SK-N-SH treated with all-trans-retinoic acid at 6 μM for 48 hours (cell line): ENCODE measurements at regions not wholly inside any gene's neighbourhood (a gene's known extent, or its start where the extent isn't known, plus 50 kb on each side); places are given as distances from the start of the nearest gene placed in this dataset.

ENCODE experiments used
- ATAC-seq: fragments of 200-7000 bp; cut with Tn5 transposase; 3 replicates; pipeline ENCODE4 v1.9.1; 2020; ENCODE audit warnings: mild to moderate bottlenecking, moderate library complexity
- ARNTL ChIP-seq: fragments of 450-650 bp; formaldehyde crosslinking; IDR thresholded peaks from 2 replicates; pipeline ENCODE4 v1.5.0; 2020; ENCODE audit warnings: low read depth, mild to moderate bottlenecking, moderate library complexity, borderline replicate concordance
- BACH2 ChIP-seq: fragments of 250-450 bp; sonication (Bioruptor Pico); IDR thresholded peaks from 2 replicates; pipeline ENCODE4 v1.9.0; 2021; ENCODE audit warnings: mild to moderate bottlenecking, borderline replicate concordance
- CSDC2 ChIP-seq: fragments of 250-450 bp; sonication (Bioruptor Pico); IDR thresholded peaks from 2 replicates; pipeline ENCODE4 v1.5.0; 2020; ENCODE audit warnings: mild to moderate bottlenecking, moderate library complexity
- GLIS3 ChIP-seq: fragments of 250-450 bp; sonication (Bioruptor Pico); IDR thresholded peaks from 2 replicates; pipeline ENCODE4 v1.5.0; 2020; ENCODE audit warnings: mild to moderate bottlenecking, moderate library complexity
- ISL1 ChIP-seq: fragments of 250-450 bp; sonication (Bioruptor Pico); IDR thresholded peaks from 2 replicates; pipeline ENCODE4 v2.1.2; 2022; ENCODE audit warnings: mild to moderate bottlenecking, moderate library complexity
- OSR1 ChIP-seq: fragments of 250-450 bp; sonication (Bioruptor Pico); IDR thresholded peaks from 2 replicates; pipeline ENCODE4 v1.8.0; 2022; ENCODE audit warnings: moderate library complexity, mild to moderate bottlenecking, inconsistent platforms
- PPARA ChIP-seq: fragments of 250-450 bp; sonication (Bioruptor Pico); IDR thresholded peaks from 2 replicates; pipeline ENCODE4 v1.5.0; 2020; ENCODE audit warnings: mild to moderate bottlenecking, borderline replicate concordance
- SNAI2 ChIP-seq: fragments of 250-450 bp; sonication (Bioruptor Pico); IDR thresholded peaks from 2 replicates; pipeline ENCODE4 v1.5.0; 2020; ENCODE audit warnings: mild to moderate bottlenecking, moderate library complexity
- TOX ChIP-seq: fragments of 250-450 bp; sonication (Bioruptor Pico); IDR thresholded peaks from 2 replicates; pipeline ENCODE4 v1.8.0; 2021; ENCODE audit warnings: mild to moderate bottlenecking, moderate library complexity, borderline replicate concordance
- ZC3H10 ChIP-seq: fragments of 250-450 bp; sonication (Bioruptor Pico); IDR thresholded peaks from 2 replicates; pipeline ENCODE4 v1.5.1; 2021; ENCODE audit warnings: mild to moderate bottlenecking, moderate library complexity
- ZFP3 ChIP-seq: fragments of 250-450 bp; sonication (Bioruptor Pico); IDR thresholded peaks from 2 replicates; pipeline ENCODE4 v1.5.0; 2020; ENCODE audit warnings: mild to moderate bottlenecking, moderate library complexity
- ZFP30 ChIP-seq: fragments of 450-650 bp; formaldehyde crosslinking; IDR thresholded peaks from 2 replicates; pipeline ENCODE4 v1.5.0; 2022; ENCODE audit warnings: mild to moderate bottlenecking, moderate library complexity
- ZNF70 ChIP-seq: fragments of 450-650 bp; formaldehyde crosslinking; IDR thresholded peaks from 2 replicates; pipeline ENCODE4 v1.5.0; 2020; ENCODE audit warnings: mild to moderate bottlenecking, moderate library complexity
- TF ChIP-seq, protein P1 (sequence below): fragments of 250-450 bp; sonication (Bioruptor Pico); IDR thresholded peaks from 2 replicates; pipeline ENCODE4 v1.5.1; 2021; ENCODE audit warnings: mild to moderate bottlenecking, moderate library complexity
- TF ChIP-seq, protein P2 (sequence below): fragments of 250-450 bp; sonication (Bioruptor Pico); IDR thresholded peaks from 2 replicates; pipeline ENCODE4 v1.5.0; 2020; ENCODE audit warnings: mild to moderate bottlenecking, moderate library complexity
- TF ChIP-seq, protein P3 (sequence below): fragments of 250-450 bp; sonication (Bioruptor Pico); IDR thresholded peaks from 2 replicates; pipeline ENCODE4 v1.8.0; 2021; ENCODE audit warnings: low read depth, mild to moderate bottlenecking, moderate library complexity, borderline replicate concordance

DNA sequence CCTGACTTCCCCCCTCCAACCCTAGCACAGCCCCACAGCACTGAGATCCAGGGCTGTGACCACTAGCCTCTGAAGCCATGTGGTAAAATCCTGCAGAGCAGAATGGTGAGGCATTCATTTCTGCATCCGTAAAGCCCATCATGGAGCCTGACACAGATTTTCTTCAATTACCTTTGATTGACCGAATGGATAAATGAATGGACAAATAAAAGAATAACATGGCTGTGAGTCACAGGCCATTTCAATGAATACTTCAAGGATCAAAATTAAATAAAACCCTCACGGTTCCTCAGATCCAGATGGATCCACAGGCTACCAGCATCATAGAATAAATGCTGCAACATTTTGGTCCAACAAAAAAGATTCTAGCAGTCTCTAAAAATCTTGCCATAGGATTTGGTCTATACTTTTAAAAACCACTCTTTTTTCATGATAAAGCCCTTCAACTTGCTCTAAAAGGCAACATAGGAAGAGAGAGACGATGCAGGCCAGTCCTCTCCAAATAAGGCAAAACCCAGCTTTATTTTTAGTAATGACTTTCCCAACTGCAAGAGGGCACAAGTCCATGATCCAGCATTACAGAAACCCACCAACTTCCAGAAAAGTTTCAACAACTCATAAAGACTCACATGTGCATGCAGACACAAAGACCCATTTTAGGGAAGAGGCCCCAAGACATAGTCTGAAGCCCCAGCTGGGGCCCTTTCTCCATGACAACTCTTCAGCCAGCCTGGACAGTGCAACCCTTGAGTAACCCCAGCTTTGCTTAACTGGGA lies 52.4 kb upstream of the MRPS22 start (continued):
- TF ChIP-seq, protein P1, sequence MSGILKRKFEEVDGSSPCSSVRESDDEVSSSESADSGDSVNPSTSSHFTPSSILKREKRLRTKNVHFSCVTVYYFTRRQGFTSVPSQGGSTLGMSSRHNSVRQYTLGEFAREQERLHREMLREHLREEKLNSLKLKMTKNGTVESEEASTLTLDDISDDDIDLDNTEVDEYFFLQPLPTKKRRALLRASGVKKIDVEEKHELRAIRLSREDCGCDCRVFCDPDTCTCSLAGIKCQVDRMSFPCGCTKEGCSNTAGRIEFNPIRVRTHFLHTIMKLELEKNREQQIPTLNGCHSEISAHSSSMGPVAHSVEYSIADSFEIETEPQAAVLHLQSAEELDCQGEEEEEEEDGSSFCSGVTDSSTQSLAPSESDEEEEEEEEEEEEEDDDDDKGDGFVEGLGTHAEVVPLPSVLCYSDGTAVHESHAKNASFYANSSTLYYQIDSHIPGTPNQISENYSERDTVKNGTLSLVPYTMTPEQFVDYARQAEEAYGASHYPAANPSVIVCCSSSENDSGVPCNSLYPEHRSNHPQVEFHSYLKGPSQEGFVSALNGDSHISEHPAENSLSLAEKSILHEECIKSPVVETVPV (CRISPR knock-in tag), result no peak
- TF ChIP-seq ISL1 (CRISPR knock-in tag) (no peak), ARNTL (no peak), SNAI2 (CRISPR knock-in tag) (no peak), ZC3H10 (CRISPR knock-in tag) (no peak), CSDC2 (CRISPR knock-in tag) (no peak)
- TF ChIP-seq, protein P2, sequence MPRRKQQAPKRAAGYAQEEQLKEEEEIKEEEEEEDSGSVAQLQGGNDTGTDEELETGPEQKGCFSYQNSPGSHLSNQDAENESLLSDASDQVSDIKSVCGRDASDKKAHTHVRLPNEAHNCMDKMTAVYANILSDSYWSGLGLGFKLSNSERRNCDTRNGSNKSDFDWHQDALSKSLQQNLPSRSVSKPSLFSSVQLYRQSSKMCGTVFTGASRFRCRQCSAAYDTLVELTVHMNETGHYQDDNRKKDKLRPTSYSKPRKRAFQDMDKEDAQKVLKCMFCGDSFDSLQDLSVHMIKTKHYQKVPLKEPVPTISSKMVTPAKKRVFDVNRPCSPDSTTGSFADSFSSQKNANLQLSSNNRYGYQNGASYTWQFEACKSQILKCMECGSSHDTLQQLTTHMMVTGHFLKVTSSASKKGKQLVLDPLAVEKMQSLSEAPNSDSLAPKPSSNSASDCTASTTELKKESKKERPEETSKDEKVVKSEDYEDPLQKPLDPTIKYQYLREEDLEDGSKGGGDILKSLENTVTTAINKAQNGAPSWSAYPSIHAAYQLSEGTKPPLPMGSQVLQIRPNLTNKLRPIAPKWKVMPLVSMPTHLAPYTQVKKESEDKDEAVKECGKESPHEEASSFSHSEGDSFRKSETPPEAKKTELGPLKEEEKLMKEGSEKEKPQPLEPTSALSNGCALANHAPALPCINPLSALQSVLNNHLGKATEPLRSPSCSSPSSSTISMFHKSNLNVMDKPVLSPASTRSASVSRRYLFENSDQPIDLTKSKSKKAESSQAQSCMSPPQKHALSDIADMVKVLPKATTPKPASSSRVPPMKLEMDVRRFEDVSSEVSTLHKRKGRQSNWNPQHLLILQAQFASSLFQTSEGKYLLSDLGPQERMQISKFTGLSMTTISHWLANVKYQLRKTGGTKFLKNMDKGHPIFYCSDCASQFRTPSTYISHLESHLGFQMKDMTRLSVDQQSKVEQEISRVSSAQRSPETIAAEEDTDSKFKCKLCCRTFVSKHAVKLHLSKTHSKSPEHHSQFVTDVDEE (CRISPR knock-in tag), result no peak

DNA sequence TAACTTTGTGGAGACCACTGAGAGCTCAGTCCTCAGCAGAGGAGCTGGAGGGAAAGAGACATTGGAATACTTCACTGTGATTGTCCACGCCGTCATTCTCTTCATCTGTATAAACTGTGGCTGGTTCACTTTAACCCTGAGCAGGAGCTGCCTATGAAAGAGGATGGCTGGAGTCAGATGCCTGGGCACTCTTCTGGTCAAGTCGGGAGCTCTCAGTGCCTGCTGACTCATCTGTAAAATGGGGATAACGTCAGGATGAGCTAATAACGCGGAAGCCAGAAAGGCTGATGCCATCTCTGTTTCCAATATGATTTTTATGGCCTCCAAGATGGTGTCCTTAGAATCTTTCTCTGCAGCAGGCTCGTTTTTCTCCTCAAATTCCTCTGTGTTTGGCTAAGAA lies 51.6 kb upstream of the MRPS22 start:
- no peak for TF ChIP-seq ZFP30 (CRISPR knock-in tag)
- no peak for TF ChIP-seq ZNF70 (CRISPR knock-in tag)
- TF ChIP-seq PPARA (CRISPR knock-in tag), result no peak
- no peak for TF ChIP-seq GLIS3 (CRISPR knock-in tag)
- TF ChIP-seq, protein P3, sequence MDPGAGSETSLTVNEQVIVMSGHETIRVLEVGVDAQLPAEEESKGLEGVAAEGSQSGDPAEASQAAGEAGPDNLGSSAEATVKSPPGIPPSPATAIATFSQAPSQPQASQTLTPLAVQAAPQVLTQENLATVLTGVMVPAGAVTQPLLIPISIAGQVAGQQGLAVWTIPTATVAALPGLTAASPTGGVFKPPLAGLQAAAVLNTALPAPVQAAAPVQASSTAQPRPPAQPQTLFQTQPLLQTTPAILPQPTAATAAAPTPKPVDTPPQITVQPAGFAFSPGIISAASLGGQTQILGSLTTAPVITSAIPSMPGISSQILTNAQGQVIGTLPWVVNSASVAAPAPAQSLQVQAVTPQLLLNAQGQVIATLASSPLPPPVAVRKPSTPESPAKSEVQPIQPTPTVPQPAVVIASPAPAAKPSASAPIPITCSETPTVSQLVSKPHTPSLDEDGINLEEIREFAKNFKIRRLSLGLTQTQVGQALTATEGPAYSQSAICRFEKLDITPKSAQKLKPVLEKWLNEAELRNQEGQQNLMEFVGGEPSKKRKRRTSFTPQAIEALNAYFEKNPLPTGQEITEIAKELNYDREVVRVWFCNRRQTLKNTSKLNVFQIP (CRISPR knock-in tag), result no peak
- ATAC-seq, result no peak

DNA sequence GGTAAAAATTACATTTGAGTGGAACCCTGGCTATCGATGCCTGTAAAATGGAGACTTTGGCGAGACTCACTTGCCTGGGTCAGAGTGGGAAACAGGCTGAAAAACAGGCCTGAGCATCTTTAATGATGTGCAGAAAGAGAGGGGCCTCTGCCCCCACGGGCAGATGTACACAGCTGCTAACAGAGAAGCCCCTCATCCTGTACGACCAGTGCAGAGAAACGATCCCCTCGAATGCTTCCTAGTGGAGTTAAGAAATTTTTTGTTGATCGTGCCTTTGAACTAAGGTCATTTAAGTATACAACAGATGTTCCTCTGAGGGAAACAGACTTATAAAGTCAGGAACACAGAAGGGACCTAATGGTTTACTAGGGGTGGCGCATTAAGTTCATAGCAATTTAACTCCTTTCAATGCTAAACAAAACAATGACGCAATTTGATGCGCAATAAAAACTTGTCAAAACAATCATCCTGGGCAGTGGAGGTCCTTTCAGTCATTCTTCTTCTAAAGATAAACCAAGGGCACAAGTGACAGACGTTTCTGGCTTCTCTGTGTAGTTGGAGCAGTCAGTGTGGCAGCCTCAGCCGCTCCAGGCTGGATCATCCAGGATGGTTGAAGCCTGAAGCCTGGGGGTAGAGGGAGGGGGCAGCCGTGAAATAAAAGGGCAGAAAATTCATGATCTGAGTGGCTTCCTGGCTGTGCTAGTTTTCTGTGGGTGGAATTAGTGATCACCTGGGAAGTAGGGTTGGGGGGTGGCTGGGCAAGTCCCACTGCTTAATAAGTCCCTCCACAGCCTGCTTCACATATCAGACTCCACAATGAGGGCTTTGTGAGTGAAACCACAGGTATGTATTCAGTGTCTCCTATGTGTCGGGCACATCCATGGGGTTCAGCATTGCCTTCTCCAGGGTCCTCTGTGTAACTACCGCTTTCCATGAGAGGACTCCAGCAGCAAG lies 50.8 kb upstream of the MRPS22 start:
- no peak for ATAC-seq
- TF ChIP-seq OSR1 (no peak), BACH2 (CRISPR knock-in tag) (no peak), PPARA (CRISPR knock-in tag) (no peak), ISL1 (CRISPR knock-in tag) (no peak)
- TF ChIP-seq, protein P2 (CRISPR knock-in tag), result no peak

DNA sequence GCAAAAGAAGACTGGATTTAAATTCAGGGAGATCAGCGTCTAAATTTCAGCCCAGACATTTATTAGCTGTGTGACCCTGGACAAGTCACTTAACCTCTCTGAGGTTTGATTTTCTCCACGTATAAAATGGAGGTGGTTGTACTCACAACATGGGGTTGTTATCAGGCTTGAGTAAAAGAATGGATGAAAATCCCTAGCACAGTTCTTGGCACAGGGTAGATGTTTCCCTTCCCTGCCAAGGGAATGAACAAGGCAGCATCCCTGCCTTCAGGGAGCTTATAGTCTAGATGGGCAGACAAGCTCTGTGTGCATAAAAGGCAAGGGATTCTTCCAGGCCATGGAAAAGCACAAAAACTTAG lies 50.2 kb upstream of the MRPS22 start:
- ATAC-seq, result no peak
- TF ChIP-seq, protein P2 (CRISPR knock-in tag), result no peak
- TF ChIP-seq ZFP3 (CRISPR knock-in tag), result no peak
- TF ChIP-seq, protein P3 (CRISPR knock-in tag), result no peak
- no peak for TF ChIP-seq SNAI2 (CRISPR knock-in tag)
- no peak for TF ChIP-seq ARNTL
- TF ChIP-seq CSDC2 (CRISPR knock-in tag), result no peak
- TF ChIP-seq, protein P1 (CRISPR knock-in tag), result no peak
- TF ChIP-seq ZFP30 (CRISPR knock-in tag), result no peak
- TF ChIP-seq PPARA (CRISPR knock-in tag), result no peak
- no peak for TF ChIP-seq BACH2 (CRISPR knock-in tag)
- no peak for TF ChIP-seq TOX
- no peak for TF ChIP-seq ISL1 (CRISPR knock-in tag)
- no peak for TF ChIP-seq OSR1
